Smooth muscle cell of the brain vasculature (primary cell): ENCODE measurements at regions not wholly inside any gene's neighbourhood (a gene's known extent, or its start where the extent isn't known, plus 50 kb on each side); places are given as distances from the start of the nearest gene placed in this dataset.
"Not testable (repeated sequence)": the region's sequence is repeated elsewhere in the genome, so short reads cannot be mapped to it uniquely, and the experiment has no call there.

Experiments
- DNase-seq: peaks from one replicate; pipeline ENCODE4 v3.0.0-alpha.2; 2012; ENCODE audit warnings: low read depth, low spot score

GRCh38 chr3:124137216-124137615 is 145.3 kb upstream of the ROPN1 start:
- no peak for DNase-seq

DNA sequence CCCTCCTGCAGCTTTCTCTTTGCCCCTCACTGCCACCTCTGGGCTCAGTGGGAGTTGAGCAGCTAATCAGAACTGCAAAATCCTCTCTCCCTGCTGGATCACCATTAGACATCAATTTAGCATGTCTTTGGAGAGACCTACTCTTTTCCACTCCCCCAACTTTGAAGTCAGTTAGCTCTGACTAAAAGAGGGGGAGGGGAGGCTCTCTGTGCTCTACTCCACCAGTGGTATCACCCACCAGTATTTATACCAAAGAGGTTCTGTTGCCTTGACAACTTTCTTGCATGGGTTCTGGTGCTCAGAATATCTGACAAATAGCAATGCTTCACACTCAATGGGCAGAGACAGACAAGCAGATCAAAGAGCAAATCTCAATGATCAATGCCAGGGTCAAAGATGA is 146.2 kb upstream of the ROPN1 start:
- DNase-seq, result no peak

DNA sequence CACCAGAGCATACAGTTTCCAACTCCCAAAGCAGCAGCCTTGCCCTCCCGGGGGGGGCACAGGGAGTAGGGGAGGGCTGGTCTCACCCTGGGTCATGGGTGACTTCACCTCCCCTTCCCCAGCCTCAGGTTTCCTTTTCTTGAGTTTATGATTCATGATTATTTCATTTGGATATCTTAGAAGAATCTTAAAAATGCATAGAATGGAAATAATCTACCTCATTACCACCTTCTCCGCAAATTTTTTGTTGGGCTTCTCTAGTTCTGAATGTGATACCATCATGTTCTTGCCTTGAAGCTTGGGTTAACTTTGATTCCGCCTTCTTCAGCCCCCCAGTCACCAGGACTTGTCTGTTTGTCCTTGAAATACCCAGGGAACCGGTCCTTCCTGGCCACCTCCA is 148.8 kb upstream of the ROPN1 start:
- no peak for DNase-seq

GRCh38 chr3:124142389-124142970 is 150.6 kb upstream of the ROPN1 start:
- DNase-seq, result no peak

DNA sequence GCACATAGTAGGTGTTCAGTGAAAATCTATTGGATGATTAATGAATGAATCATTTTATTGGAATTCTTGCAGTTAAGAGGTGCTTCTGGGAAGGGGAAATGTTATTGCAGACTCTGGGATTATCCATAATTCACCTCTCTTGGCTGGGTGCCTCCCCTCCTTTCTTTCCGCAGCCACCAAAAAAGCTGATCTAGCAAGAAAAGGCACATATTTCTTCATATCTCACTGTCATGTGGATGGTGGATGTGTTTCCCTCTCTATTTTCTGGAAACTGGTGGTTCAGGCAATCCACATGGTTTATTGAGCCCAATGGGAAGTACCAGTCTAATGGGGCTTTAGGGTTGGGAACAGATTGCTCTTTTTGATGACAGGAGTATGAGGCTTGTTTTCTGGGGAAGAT is 151.1 kb upstream of the ROPN1 start:
- DNase-seq, result no peak

DNA sequence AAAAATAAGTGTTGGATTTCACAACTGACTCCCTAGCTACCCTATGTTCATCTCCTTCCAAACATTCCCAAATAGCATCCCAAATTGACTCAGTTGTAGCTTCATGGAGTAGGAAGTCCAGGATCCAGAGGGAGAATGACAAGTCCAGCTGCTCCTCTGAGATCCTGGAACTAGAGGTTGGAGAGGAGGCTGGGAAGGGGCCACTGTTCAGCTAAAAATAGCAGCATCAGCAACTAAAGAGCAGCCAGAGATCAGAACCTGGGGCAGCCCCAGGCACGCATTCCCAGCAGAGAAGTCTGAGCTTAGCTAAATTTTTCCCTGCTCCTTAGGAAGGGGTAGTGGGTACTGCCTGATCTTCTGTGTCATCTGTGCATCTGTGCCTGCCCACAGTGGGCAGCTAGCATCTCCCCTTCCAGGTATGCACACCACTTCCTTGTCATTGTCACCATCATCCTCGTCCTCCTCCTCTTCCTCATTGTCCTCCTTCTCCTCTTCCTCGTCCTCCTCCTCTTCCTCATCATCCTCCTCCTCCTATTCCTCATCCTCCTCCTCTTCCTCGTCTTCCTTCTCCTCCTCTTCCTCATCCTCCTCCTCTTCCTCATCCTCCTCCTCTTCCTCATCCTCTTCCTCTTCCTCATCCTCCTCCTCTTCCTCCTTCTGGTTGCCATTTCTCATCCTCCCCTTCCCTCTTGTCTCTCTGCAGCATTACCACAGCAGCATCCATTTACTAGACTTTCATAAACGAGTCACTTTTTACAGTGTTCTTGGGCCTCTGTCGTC is 152.3 kb upstream of the ROPN1 start:
- no peak for DNase-seq

DNA sequence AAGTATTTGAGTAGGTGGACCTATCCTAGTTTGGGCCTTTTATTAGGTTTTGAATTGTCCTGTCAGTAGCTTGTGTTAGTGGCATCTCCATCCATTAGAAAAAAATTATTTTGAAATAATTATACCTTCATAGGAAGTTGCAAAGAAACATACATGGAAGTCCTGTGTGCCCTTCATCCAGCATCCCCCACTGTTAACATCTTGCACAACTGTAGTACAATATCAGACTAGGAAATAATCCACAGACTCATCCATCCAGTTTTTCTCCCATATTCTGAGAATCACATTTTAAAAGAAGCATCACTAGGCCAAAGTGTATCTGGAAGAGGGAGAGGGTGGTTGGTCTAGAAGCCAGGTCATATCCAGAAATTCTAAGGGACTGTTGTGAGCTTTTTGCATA is 155.5 kb upstream of the ROPN1 start:
- no peak for DNase-seq

DNA sequence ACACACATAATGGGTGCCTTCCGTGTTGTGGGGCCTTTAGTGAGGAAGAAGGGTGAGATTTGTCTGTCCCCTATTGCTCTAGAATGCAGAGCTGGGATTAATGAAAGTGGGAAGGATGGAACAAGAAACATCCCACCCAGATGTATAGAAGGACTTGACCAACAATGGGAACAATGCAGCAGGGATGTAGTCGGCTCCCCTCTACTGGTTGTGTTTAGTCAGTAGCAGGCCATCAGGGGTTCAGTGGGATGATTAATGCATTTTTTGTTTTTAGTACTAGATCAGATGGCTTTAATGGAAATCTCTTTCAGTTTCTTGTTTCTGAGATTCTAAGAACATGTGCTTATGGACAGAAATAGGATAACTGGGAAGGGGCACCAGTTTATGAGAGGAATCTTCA is 156.0 kb upstream of the ROPN1 start:
- DNase-seq, result no peak

- DNase-seq, result no peak
These were observed 157.2 kb upstream of the ROPN1 start for GRCh38 chr3:124149081-124149480.

- no peak for DNase-seq
These were observed 157.8 kb upstream of the ROPN1 start for GRCh38 chr3:124149771-124150170.

DNA sequence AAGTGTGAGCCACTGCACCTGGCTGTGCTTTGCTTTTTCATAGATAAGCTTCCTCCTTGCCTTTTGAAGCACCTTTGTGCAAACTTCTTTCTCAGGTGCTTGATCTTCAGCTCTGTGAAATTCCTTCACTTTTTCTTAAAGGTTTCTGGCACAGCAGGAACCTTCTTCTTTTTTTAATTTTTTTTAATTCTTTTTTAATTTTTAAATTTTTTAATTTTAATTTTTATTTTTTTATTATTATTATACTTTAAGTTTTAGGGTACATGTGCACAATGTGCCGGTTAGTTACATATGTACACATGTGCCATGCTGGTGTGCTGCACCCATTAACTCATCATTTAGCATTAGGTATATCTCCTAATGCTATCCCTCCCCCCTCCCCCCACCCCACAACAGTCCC is 161.0 kb upstream of the ROPN1 start:
- DNase-seq, result not testable (repeated sequence)

DNA sequence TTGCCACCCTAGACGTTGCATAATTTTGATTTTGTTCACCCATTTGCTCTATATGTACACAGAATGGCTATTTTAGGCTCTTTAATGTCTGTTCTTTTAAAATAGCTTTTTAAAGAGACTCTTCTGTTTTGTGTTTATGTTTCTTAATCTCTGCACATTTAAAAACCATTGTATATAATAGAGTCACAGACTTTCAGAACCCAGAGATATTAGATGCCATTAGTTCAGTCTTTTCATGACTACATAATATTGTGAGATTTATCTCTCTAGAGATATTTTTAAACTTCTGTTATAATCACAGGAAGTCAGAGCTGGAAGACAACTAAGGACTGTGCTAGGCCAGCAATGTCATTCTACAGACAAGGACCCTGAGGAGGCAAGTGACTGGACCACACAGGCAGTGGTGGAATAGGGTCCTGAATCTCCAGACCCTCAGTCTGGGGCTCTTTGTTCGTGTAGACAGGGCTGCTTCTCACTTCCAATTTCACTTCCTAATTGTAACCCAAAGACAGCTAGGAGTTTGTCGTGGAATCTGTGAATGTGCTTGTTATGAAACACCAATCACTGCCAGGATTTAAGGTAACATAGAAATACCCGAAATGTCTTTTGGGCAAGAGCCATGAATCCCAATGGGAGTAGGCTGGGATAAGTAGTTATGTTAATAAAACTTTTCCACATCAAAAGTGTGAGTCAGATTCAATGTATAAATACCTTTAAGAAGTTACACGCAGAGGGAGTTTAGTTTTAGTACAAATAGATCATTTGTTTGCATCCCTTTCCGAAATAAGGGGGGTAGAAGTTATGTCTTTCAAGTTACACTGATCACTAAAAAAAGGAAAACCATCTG is 165.2 kb upstream of the ROPN1 start:
- DNase-seq, result no peak

GRCh38 chr3:124157748-124158147 is 165.8 kb upstream of the ROPN1 start:
- no peak for DNase-seq

- DNase-seq, result no peak
These were observed 166.4 kb upstream of the ROPN1 start for GRCh38 chr3:124158168-124158881.

GRCh38 chr3:124161448-124161847 is 169.5 kb upstream of the ROPN1 start:
- DNase-seq, result no peak

- no peak for DNase-seq
These were observed 171.8 kb upstream of the ROPN1 start for GRCh38 chr3:124163689-124164088.

DNA sequence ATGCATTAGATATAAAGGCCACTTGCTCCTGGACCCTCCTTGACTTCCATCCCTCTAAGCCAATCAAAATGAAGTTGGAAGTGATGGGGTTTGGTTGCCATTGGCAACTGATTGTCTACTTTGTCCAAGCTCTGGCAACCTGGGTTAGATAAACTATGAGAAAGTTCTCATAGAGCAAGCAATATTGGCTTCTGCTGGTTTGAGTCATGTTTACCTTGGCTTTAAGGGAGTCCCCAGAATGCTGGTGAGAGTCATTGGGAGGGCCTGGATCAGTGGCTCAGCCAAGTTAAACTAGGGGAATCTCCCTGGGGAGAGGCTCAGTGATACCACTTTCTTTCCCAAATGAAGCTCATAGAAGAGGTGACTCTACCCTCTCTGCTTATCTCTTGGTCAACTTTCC is 176.3 kb upstream of the ROPN1 start:
- no peak for DNase-seq

DNA sequence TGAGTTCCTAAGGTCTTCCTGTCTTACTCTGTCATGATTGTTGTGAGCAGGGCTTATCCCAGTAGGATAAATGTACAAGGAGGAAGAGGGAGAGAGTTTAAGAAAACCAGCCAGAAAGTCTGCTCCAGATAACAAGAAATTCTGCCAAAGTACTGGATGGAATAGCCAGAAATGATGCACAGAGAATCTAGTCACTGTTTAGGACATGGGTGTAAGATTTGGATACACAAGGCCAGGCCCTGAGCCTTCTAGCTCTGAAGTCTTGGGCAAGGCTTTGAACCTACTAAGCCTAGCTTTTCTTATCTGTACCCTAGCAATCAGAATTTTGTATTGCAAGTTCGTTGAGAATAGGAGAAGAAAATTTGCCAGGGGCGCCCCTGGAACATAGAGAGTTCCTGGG is 180.4 kb upstream of the ROPN1 start:
- no peak for DNase-seq

DNA sequence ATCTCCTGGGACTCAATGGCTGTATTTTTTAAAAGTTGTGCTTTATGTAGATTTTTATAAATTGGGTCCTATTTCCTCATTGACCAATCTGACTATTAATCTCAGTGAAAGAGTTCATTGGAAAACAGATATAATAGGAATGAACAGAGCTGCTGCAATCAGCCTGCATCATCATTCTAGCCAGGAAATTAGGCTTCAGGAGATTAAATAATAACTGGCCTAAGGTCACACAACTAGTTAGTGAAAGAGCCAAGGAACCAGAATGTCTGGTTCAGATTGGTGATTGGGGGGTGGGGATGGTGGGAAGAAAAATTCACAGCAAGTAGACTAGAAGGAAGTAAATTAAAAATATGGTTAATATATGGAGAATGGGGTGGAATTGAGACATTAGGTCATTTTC is 180.9 kb upstream of the ROPN1 start:
- no peak for DNase-seq

- DNase-seq, result no peak
These were observed 182.6 kb upstream of the ROPN1 start for GRCh38 chr3:124174476-124174875.

DNA sequence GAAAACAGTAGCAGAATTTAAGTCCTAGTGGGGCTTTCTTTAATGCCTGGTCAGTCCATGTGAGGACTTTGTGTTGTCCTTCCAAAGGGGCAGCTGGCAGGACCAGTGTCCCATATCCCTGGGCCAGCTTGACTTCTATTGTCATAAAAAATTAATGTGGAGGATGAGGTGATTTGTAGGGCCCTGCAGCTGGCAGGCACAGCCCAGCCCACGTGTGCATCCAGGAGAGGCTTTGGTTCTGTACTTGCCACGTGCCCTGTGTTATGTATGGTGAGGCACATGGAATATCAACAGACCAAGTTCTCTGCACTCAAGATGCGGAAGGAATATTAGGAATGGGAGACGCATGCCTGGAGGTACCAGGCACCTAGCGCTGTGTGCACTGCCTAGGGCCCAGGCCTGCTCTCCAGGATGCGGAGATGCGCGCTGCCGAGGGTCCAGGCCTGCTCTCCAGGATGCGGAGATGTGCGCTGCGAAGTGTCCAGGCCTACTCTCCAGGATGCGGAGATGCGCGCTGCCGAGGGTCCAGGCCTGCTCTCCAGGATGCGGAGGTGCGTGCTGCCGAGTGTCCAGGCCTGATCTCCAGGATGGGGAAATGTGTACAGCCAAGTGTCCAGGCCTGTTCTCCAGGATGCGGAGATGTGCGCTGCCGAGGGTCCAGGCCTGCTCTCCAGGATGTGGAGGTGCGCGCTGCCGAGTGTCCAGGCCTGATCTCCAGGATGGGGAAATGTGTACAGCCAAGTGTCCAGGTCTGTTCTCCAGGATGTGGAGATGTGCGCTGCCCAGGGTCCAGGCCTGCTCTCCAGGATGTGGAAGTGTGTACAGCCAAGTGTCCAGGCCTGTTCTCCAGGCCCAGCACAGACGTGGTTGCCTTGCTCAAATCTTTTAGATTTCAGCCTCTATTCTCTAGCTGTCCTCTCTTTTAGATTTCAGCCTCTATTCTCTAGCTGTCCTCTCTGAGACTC is 183.3 kb upstream of the ROPN1 start:
- no peak for DNase-seq
